Endothelial cell of umbilical vein (primary cell): ENCODE measurements at regions not wholly inside any gene's neighbourhood (a gene's known extent, or its start where the extent isn't known, plus 50 kb on each side); places are given as distances from the start of the nearest gene placed in this dataset.
"Not testable (repeated sequence)": the region's sequence is repeated elsewhere in the genome, so short reads cannot be mapped to it uniquely, and the experiment has no call there.

Experiments used
- BruUV-seq: library from RNA; stranded (reverse); fragments of 400-500 nt; replicated peaks from 2 replicates; lab custom pipeline; 2021; lab: Mats Ljungman, UMichigan
- CTCF ChIA-PET: fragments of 300-600, 350-600 bp; sonication (Branson Sonifier 250); formaldehyde crosslinking; loops from one replicate; lab custom pipeline; 2021; ENCODE audit warnings: antibody characterized with exemption, inconsistent platforms; lab: Charles Lee
- POLR2A ChIA-PET: fragments of 300-600, 350-600 bp; sonication (Branson Sonifier 250); formaldehyde crosslinking; loops from one replicate; lab custom pipeline; 2021; ENCODE audit warnings: antibody characterized with exemption, inconsistent platforms; lab: Charles Lee
- DNase-seq: peaks from one replicate; pipeline ENCODE4 v3.0.0-alpha.2; 2011; ENCODE audit warnings: low read depth, low spot score
- FAIRE-seq: peaks from 2 replicates; lab custom pipeline; 2011; peaks lifted over from hg19 to GRCh38; lab: Jason Lieb, UNC
- H2AFZ ChIP-seq: 2 replicates; pipeline ENCODE4 v1.6.0; 2012; ENCODE audit warnings: low read depth, low read length, control low read depth, inconsistent platforms
- H3K27ac ChIP-seq: 2 replicates; pipeline ENCODE4 v1.5.1; 2011; ENCODE audit warnings: low read depth, mild to moderate bottlenecking, control low read depth, low read length, moderate library complexity; ENCODE audit not compliant: insufficient read depth
- H3K27me3 ChIP-seq, 2 experiments: 2 replicates each; pipeline versions ENCODE4 v1.6.0 to v1.6.1; 2011; ENCODE audit warnings: low read length in 2 of 2, mixed read lengths in 1 of 2; ENCODE audit not compliant: control insufficient read depth in 2 of 2, insufficient read depth in 2 of 2
- H3K36me3 ChIP-seq, 2 experiments: 2 replicates in 1 of 2; 3 replicates in 1 of 2; pipeline ENCODE4 v1.5.1; 2011; ENCODE audit warnings: low read length in 2 of 2, mild to moderate bottlenecking in 1 of 2, moderate library complexity in 1 of 2; ENCODE audit not compliant: control insufficient read depth in 2 of 2, insufficient read depth in 2 of 2; ENCODE audit errors: extremely low read depth in 1 of 2
- H3K4me1 ChIP-seq: 3 replicates; pipeline ENCODE4 v1.5.1; 2011; ENCODE audit warnings: mild to moderate bottlenecking, low read length; ENCODE audit not compliant: control insufficient read depth, insufficient read depth; ENCODE audit errors: extremely low read depth
- H3K4me2 ChIP-seq: 2 replicates; pipeline ENCODE4 v1.6.1; 2011; ENCODE audit warnings: low read length, control low read depth, mixed read lengths; ENCODE audit not compliant: insufficient read depth
- H3K4me3 ChIP-seq, 3 experiments: fragments of 200-600 bp in 1 of 3; sonication (generic), shearing (Covaris generic) in 1 of 3; replicated peaks in 1 of 3; 2 replicates each; pipeline ENCODE4 v1.5.1; 2011 to 2016; ENCODE audit warnings: control low read depth in 3 of 3, low read length in 3 of 3, mild to moderate bottlenecking in 2 of 3, inconsistent platforms in 1 of 3, low read depth in 1 of 3, moderate library complexity in 1 of 3; ENCODE audit not compliant: insufficient read depth in 1 of 3
- H3K79me2 ChIP-seq: 2 replicates; pipeline ENCODE4 v1.6.0; 2012; ENCODE audit warnings: low read length, inconsistent platforms; ENCODE audit not compliant: control insufficient read depth, insufficient read depth
- H3K9ac ChIP-seq: replicated peaks from 2 replicates; pipeline ENCODE3; 2011; ENCODE audit warnings: low read length, control low read depth; ENCODE audit not compliant: insufficient read depth; ENCODE audit errors: extremely low read depth
- H3K9me1 ChIP-seq: replicated peaks from 3 replicates; pipeline ENCODE4 v1.6.0; 2011; ENCODE audit warnings: mild to moderate bottlenecking, low read length; ENCODE audit not compliant: control insufficient read depth, insufficient read depth; ENCODE audit errors: extremely low read depth
- H3K9me3 ChIP-seq: replicated peaks from 2 replicates; pipeline ENCODE4 v1.5.1; 2012; ENCODE audit warnings: low read length, inconsistent platforms; ENCODE audit not compliant: control insufficient read depth, insufficient read depth
- H4K20me1 ChIP-seq: replicated peaks from 2 replicates; pipeline ENCODE3; 2011; ENCODE audit warnings: mild to moderate bottlenecking, low read length; ENCODE audit not compliant: control insufficient read depth, insufficient read depth; ENCODE audit errors: extremely low read depth
- CTCF ChIP-seq, 2 donors: IDR thresholded peaks; 1 replicate in 1 of 2; 2 replicates in 1 of 2; pipeline ENCODE4 v1.5.1; 2011; ENCODE audit warnings: low read length in 2 of 2, mild to moderate bottlenecking in 2 of 2, moderate library complexity in 2 of 2, control low read depth in 1 of 2, inconsistent platforms in 1 of 2, low read depth in 1 of 2; ENCODE audit not compliant: insufficient read depth in 1 of 2; ENCODE audit errors: extremely low read depth in 1 of 2
- EZH2 ChIP-seq: IDR thresholded peaks from 2 replicates; pipeline ENCODE4 v1.6.1; 2012; ENCODE audit warnings: borderline replicate concordance, low read depth, mild to moderate bottlenecking, moderate library complexity, low read length, inconsistent platforms; ENCODE audit not compliant: severe bottlenecking
- FOS ChIP-seq: IDR thresholded peaks from 2 replicates; pipeline ENCODE4 v1.6.1; 2011; ENCODE audit warnings: mild to moderate bottlenecking, low read length, moderate library complexity, borderline replicate concordance; ENCODE audit not compliant: insufficient read depth
- MYC ChIP-seq: IDR thresholded peaks from one replicate; pipeline ENCODE4 v1.6.1; 2011; ENCODE audit warnings: mild to moderate bottlenecking, low read depth, low read length
- dilution Hi-C: fragments of 300-500 bp; cut with MboI; formaldehyde crosslinking; loops from one replicate; pipeline ENCODE4 v1.15.0; 2019; ENCODE audit warnings: low sequenced_read_pairs; ENCODE audit not compliant: extremely low pct_ligation_motif_present
- intact Hi-C: fragments of 100-400 bp; cut with micrococcal nuclease; formaldehyde crosslinking; loops from one replicate; pipeline ENCODE4 v1.10.0; 2022

GRCh38 chr2:58594762-58595161, 353.6 kb upstream of the FANCL start:
- Histone ChIP-seq H3K79me2 (no peaks in the 10 kb centered on the region), H3K27ac (no peak overlapping the region), H3K27me3 (no peaks in the 10 kb centered on the region), H2AFZ (peak overlapping the region; percentile 41), H3K4me3 (no peak overlapping the region), H4K20me1 (no peaks in the 10 kb centered on the region), H3K4me1 (no peaks in the 10 kb centered on the region), H3K9me1 (no peaks in the 10 kb centered on the region), H3K9me3 (no peaks in the 10 kb centered on the region), H3K9ac (no peak overlapping the region), H3K36me3 (no peaks in the 10 kb centered on the region), H3K4me2 (no peak overlapping the region)
- no TSS peak for BruUV-seq
- intact Hi-C loops, result loop anchor here (2.0 kb wide), 1 partner anchor 40 kb away; no protein-coding TSS in a partner anchor
- TF ChIP-seq CTCF (IDR thresholded peaks at IDR 0.05; ENCODE audit: extremely low read depth in 1 of 2, insufficient read depth in 1 of 2, low read depth in 1 of 2, low read length in 2 of 2) (no peak), FOS (peak; percentile 43), EZH2 (no peak)
- FAIRE-seq, result peak; percentile 61
- peak; percentile 45 for DNase-seq
- dilution Hi-C loops, result no loop called here
- ChIA-PET POLR2A (no interaction called here), CTCF (interaction anchor here (0.8 to 2.9 kb wide), 14 partner anchors 8 to 92 kb away, joined by 3 to 13 read pairs (median 3); no protein-coding TSS in a partner anchor)

DNA sequence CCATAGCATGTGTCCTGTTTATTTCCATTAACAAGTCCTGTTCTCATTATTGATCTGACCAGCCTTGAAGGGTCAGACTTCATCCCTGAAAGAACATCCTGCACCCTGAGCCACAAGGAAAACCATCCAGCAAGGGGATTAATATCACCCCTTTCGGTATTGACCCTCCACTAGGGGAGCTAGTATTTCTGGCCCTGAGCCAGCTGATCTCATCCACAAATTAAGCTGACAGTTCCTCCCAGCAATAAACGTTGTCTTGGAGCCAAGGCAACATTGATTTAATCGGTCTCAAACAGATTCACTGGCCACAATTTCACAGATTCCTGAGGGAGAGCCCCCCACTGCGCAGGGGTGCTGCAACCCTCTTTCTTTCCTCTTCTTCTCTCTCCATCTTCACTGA, 353.1 kb upstream of the FANCL start:
- Histone ChIP-seq H3K27me3 (no peaks in the 10 kb centered on the region), H3K4me3 (no peak overlapping the region), H2AFZ (peak overlapping the region; percentile 41), H3K79me2 (no peaks in the 10 kb centered on the region), H3K9me1 (no peaks in the 10 kb centered on the region), H3K9ac (no peak overlapping the region), H4K20me1 (no peaks in the 10 kb centered on the region), H3K4me2 (no peak overlapping the region), H3K27ac (no peak overlapping the region), H3K4me1 (no peaks in the 10 kb centered on the region), H3K36me3 (no peaks in the 10 kb centered on the region), H3K9me3 (no peaks in the 10 kb centered on the region)
- POLR2A ChIA-PET, result no interaction called here
- intact Hi-C loops (loop anchor here (2.0 kb wide), 1 partner anchor 41 kb away; no protein-coding TSS in a partner anchor), dilution Hi-C loops (no loop called here)
- DNase-seq, result no peak
- BruUV-seq, result no TSS peak
- no peak for FAIRE-seq
- CTCF ChIA-PET, result interaction anchor here (0.8 to 2.9 kb wide), 12 partner anchors 8 to 92 kb away, joined by 3 to 13 read pairs (median 3); no protein-coding TSS in a partner anchor
- peak; percentile 29 to 31 for TF ChIP-seq CTCF (IDR thresholded peaks at IDR 0.05; ENCODE audit: extremely low read depth in 1 of 2, insufficient read depth in 1 of 2, low read depth in 1 of 2, low read length in 2 of 2)
- TF ChIP-seq MYC, result no peak

DNA sequence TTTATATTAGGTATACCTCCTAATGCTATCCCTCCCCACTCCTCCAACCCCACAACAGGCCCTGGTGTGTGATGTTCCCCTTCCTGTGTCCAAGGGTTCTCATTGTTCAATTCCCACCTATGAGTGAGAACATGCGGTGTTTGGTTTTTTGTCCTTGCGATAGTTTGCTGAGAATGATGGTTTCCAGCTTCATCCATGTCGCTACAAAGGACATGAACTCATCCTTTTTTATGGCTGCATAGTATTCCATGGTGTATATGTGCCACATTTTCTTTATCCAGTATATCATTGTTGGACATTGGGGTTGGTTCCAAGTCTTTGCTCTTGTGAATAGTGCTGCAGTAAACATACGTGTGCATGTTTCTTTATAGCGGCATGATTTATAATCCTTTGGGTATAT, 345.1 kb upstream of the FANCL start:
- H3K27ac ChIP-seq, intact Hi-C loops, FAIRE-seq, H4K20me1 ChIP-seq, H3K9me1 ChIP-seq, H3K79me2 ChIP-seq, H3K27me3 ChIP-seq, H3K9ac ChIP-seq, H3K36me3 ChIP-seq, POLR2A ChIA-PET, H3K4me2 ChIP-seq, H2AFZ ChIP-seq, H3K4me1 ChIP-seq, H3K9me3 ChIP-seq, DNase-seq, H3K4me3 ChIP-seq, BruUV-seq, CTCF ChIA-PET, dilution Hi-C loops: not testable (repeated sequence)
